Memory B cell (primary cell): ENCODE measurements at regions not wholly inside any gene's neighbourhood (a gene's known extent, or its start where the extent isn't known, plus 50 kb on each side); places are given as distances from the start of the nearest gene placed in this dataset.
"Not testable (repeated sequence)": the region's sequence is repeated elsewhere in the genome, so short reads cannot be mapped to it uniquely, and the experiment has no call there.

Experiments used
- ATAC-seq: fragments of 150-1000 bp; cut with Tn5 transposase; 2 replicates; pipeline ENCODE4 v1.10.0; 2021; ENCODE audit warnings: low read depth, mild to moderate bottlenecking, moderate library complexity
- DNase-seq, 2 donors: peaks; one replicate each; pipeline ENCODE4 v3.0.0; 2022; ENCODE audit warnings: low spot score in 2 of 2
- H3K27ac Mint-ChIP-seq: one replicate; pipeline ENCODE4 v1.8.0; 2022; ENCODE audit warnings: mild to moderate bottlenecking, moderate library complexity, mixed read lengths
- H3K27me3 Mint-ChIP-seq: one replicate; pipeline ENCODE4 v1.8.0; 2022; ENCODE audit warnings: mixed read lengths
- H3K36me3 Mint-ChIP-seq: one replicate; pipeline ENCODE4 v1.8.0; 2022; ENCODE audit warnings: mild to moderate bottlenecking, mixed read lengths
- H3K4me1 Mint-ChIP-seq: one replicate; pipeline ENCODE4 v1.8.0; 2022; ENCODE audit warnings: mixed read lengths
- H3K4me3 Mint-ChIP-seq: one replicate; pipeline ENCODE4 v1.8.0; 2022; ENCODE audit warnings: mild to moderate bottlenecking, moderate library complexity, mixed read lengths
- H3K9me3 Mint-ChIP-seq: one replicate; pipeline ENCODE4 v1.8.0; 2022; ENCODE audit warnings: mixed read lengths

GRCh38 chr4:33980361-33980760 lies 2264.0 kb downstream of the ARAP2 start:
- Mint-ChIP-seq H3K27me3 (no peaks in the 10 kb centered on the region), H3K27ac (no peak overlapping the region), H3K4me3 (no peak overlapping the region), H3K9me3 (peaks cover under 1% of the 10 kb centered on the region), H3K36me3 (no peaks in the 10 kb centered on the region), H3K4me1 (no peaks in the 10 kb centered on the region)
- ATAC-seq (no peak), DNase-seq (no peak)

- Mint-ChIP-seq H3K4me1 (no peaks in the 10 kb centered on the region), H3K9me3 (peaks cover 2% of the 10 kb centered on the region), H3K4me3 (no peak overlapping the region), H3K27ac (no peak overlapping the region), H3K36me3 (no peaks in the 10 kb centered on the region), H3K27me3 (no peaks in the 10 kb centered on the region)
- no peak for ATAC-seq
- no peak for DNase-seq
Measured at GRCh38 chr4:33989820-33990443, 2254.4 kb downstream of the ARAP2 start.

- H3K27me3 Mint-ChIP-seq: no peaks in the 10 kb centered on the region
- peaks cover 1% of the 10 kb centered on the region for H3K9me3 Mint-ChIP-seq
- no peak overlapping the region for H3K27ac Mint-ChIP-seq
- H3K4me1 Mint-ChIP-seq: no peaks in the 10 kb centered on the region
- no peaks in the 10 kb centered on the region for H3K36me3 Mint-ChIP-seq
- no peak for DNase-seq
- no peak overlapping the region for H3K4me3 Mint-ChIP-seq
- no peak for ATAC-seq
Measured at GRCh38 chr4:33996075-33996718, 2248.1 kb downstream of the ARAP2 start.

GRCh38 chr4:33998291-33998690 lies 2246.0 kb downstream of the ARAP2 start:
- Mint-ChIP-seq H3K9me3 (peaks cover 4% of the 10 kb centered on the region), H3K27ac (no peak overlapping the region), H3K4me3 (no peak overlapping the region), H3K36me3 (no peaks in the 10 kb centered on the region), H3K4me1 (no peaks in the 10 kb centered on the region), H3K27me3 (no peaks in the 10 kb centered on the region)
- DNase-seq (no peak), ATAC-seq (no peak)

- Mint-ChIP-seq H3K4me3 (no peak overlapping the region), H3K4me1 (no peaks in the 10 kb centered on the region), H3K36me3 (no peaks in the 10 kb centered on the region), H3K9me3 (peaks cover 4% of the 10 kb centered on the region), H3K27ac (no peak overlapping the region), H3K27me3 (no peaks in the 10 kb centered on the region)
- DNase-seq (no peak), ATAC-seq (no peak)
Measured at GRCh38 chr4:34000356-34000755, 2244.0 kb downstream of the ARAP2 start.

- not testable (repeated sequence) for H3K27me3 Mint-ChIP-seq, H3K9me3 Mint-ChIP-seq, H3K27ac Mint-ChIP-seq, H3K4me3 Mint-ChIP-seq, DNase-seq, H3K4me1 Mint-ChIP-seq, ATAC-seq, H3K36me3 Mint-ChIP-seq
Measured at GRCh38 chr4:34006540-34006939, 2237.8 kb downstream of the ARAP2 start.

GRCh38 chr4:34009951-34010350 lies 2234.4 kb downstream of the ARAP2 start:
- Mint-ChIP-seq H3K9me3 (no peaks in the 10 kb centered on the region), H3K27ac (no peak overlapping the region), H3K4me1 (no peaks in the 10 kb centered on the region), H3K27me3 (no peaks in the 10 kb centered on the region), H3K4me3 (no peak overlapping the region), H3K36me3 (no peaks in the 10 kb centered on the region)
- no peak for ATAC-seq
- no peak for DNase-seq

GRCh38 chr4:34010751-34011519 lies 2233.4 kb downstream of the ARAP2 start:
- Mint-ChIP-seq H3K27ac (no peak overlapping the region), H3K36me3 (no peaks in the 10 kb centered on the region), H3K27me3 (no peaks in the 10 kb centered on the region), H3K4me1 (no peaks in the 10 kb centered on the region), H3K9me3 (no peaks in the 10 kb centered on the region), H3K4me3 (no peak overlapping the region)
- ATAC-seq (no peak), DNase-seq (no peak)

GRCh38 chr4:34035225-34035624 lies 2209.1 kb downstream of the ARAP2 start:
- ATAC-seq (no peak), DNase-seq (no peak)
- Mint-ChIP-seq H3K4me1 (no peaks in the 10 kb centered on the region), H3K36me3 (no peaks in the 10 kb centered on the region), H3K9me3 (no peaks in the 10 kb centered on the region), H3K4me3 (no peak overlapping the region), H3K27ac (no peak overlapping the region), H3K27me3 (no peaks in the 10 kb centered on the region)

GRCh38 chr4:34037280-34037679 lies 2207.0 kb downstream of the ARAP2 start:
- no peak overlapping the region for H3K27ac Mint-ChIP-seq
- no peaks in the 10 kb centered on the region for H3K4me1 Mint-ChIP-seq
- no peaks in the 10 kb centered on the region for H3K27me3 Mint-ChIP-seq
- ATAC-seq (no peak), DNase-seq (no peak)
- no peaks in the 10 kb centered on the region for H3K9me3 Mint-ChIP-seq
- H3K4me3 Mint-ChIP-seq: no peak overlapping the region
- no peaks in the 10 kb centered on the region for H3K36me3 Mint-ChIP-seq

- Mint-ChIP-seq H3K36me3 (no peaks in the 10 kb centered on the region), H3K27me3 (no peaks in the 10 kb centered on the region), H3K27ac (no peak overlapping the region), H3K4me1 (no peaks in the 10 kb centered on the region), H3K9me3 (peaks cover 2% of the 10 kb centered on the region), H3K4me3 (no peak overlapping the region)
- DNase-seq (no peak), ATAC-seq (no peak)
Measured at GRCh38 chr4:34039766-34040165, 2204.5 kb downstream of the ARAP2 start.

- Mint-ChIP-seq H3K36me3 (no peaks in the 10 kb centered on the region), H3K4me3 (no peak overlapping the region), H3K27me3 (no peaks in the 10 kb centered on the region), H3K27ac (no peak overlapping the region), H3K9me3 (peaks cover 2% of the 10 kb centered on the region), H3K4me1 (no peaks in the 10 kb centered on the region)
- DNase-seq (no peak), ATAC-seq (no peak)
Measured at GRCh38 chr4:34043131-34043530, 2201.2 kb downstream of the ARAP2 start.

- DNase-seq: no peak
- Mint-ChIP-seq H3K27ac (no peak overlapping the region), H3K4me1 (no peaks in the 10 kb centered on the region), H3K4me3 (no peak overlapping the region), H3K36me3 (no peaks in the 10 kb centered on the region), H3K27me3 (no peaks in the 10 kb centered on the region), H3K9me3 (peaks cover 5% of the 10 kb centered on the region)
- ATAC-seq: no peak
Measured at GRCh38 chr4:34046580-34046979, 2197.7 kb downstream of the ARAP2 start.

- no peak overlapping the region for H3K4me3 Mint-ChIP-seq
- no peaks in the 10 kb centered on the region for H3K4me1 Mint-ChIP-seq
- H3K27me3 Mint-ChIP-seq: no peaks in the 10 kb centered on the region
- H3K27ac Mint-ChIP-seq: no peak overlapping the region
- DNase-seq (no peak), ATAC-seq (no peak)
- H3K36me3 Mint-ChIP-seq: no peaks in the 10 kb centered on the region
- H3K9me3 Mint-ChIP-seq: peaks cover 5% of the 10 kb centered on the region
Measured at GRCh38 chr4:34047363-34047762, 2197.0 kb downstream of the ARAP2 start.
